IPS DF 4.7 (cell line): ENCODE measurements at regions not wholly inside any gene's neighbourhood (a gene's known extent, or its start where the extent isn't known, plus 50 kb on each side); places are given as distances from the start of the nearest gene placed in this dataset.

ENCODE experiments used
- DNase-seq: peaks from one replicate; pipeline ENCODE4 v3.0.0-alpha.2; 2013; ENCODE audit warnings: low spot score; ENCODE audit errors: extremely low read depth

- no peak for DNase-seq
Observed at GRCh38 chr18:25650201-25650941, 298.4 kb upstream of the ZNF521 start.

- DNase-seq, result no peak
Observed at GRCh38 chr18:25648716-25649260, 296.8 kb upstream of the ZNF521 start.

- DNase-seq, result no peak
Observed at GRCh38 chr18:25647404-25647803, 295.4 kb upstream of the ZNF521 start.

GRCh38 chr18:25646971-25647370 lies 295.0 kb upstream of the ZNF521 start:
- no peak for DNase-seq

GRCh38 chr18:25639596-25639995 lies 287.6 kb upstream of the ZNF521 start:
- DNase-seq, result no peak

- DNase-seq, result no peak
Observed at GRCh38 chr18:25633563-25633962, 281.6 kb upstream of the ZNF521 start.

GRCh38 chr18:25630682-25631081 lies 278.7 kb upstream of the ZNF521 start:
- DNase-seq, result no peak

- DNase-seq, result no peak
Observed at GRCh38 chr18:25621682-25622081, 269.7 kb upstream of the ZNF521 start.

- no peak for DNase-seq
Observed at GRCh38 chr18:25621144-25621543, 269.2 kb upstream of the ZNF521 start.

GRCh38 chr18:25614168-25614567 lies 262.2 kb upstream of the ZNF521 start:
- DNase-seq, result no peak

- no peak for DNase-seq
Observed at GRCh38 chr18:25612466-25612865, 260.5 kb upstream of the ZNF521 start.

GRCh38 chr18:25608091-25608490 lies 256.1 kb upstream of the ZNF521 start:
- DNase-seq, result no peak

- no peak for DNase-seq
Observed at GRCh38 chr18:25604894-25605597, 253.1 kb upstream of the ZNF521 start.

- DNase-seq, result no peak
Observed at GRCh38 chr18:25604196-25604893, 252.4 kb upstream of the ZNF521 start.

GRCh38 chr18:25599443-25599842 lies 247.5 kb upstream of the ZNF521 start:
- DNase-seq, result no peak

- DNase-seq, result no peak
Observed at GRCh38 chr18:25597476-25597875, 245.5 kb upstream of the ZNF521 start.

- no peak for DNase-seq
Observed at GRCh38 chr18:25595274-25596060, 243.5 kb upstream of the ZNF521 start.

- DNase-seq, result no peak
Observed at GRCh38 chr18:25594351-25594750, 242.4 kb upstream of the ZNF521 start.

GRCh38 chr18:25592804-25593360 lies 240.9 kb upstream of the ZNF521 start:
- DNase-seq, result no peak

- DNase-seq, result no peak
Observed at GRCh38 chr18:25590456-25590855, 238.5 kb upstream of the ZNF521 start.

- no peak for DNase-seq
Observed at GRCh38 chr18:25587545-25587944, 235.6 kb upstream of the ZNF521 start.
